SK-N-SH (cell line): ENCODE measurements at regions not wholly inside any gene's neighbourhood (a gene's known extent, or its start where the extent isn't known, plus 50 kb on each side); places are given as distances from the start of the nearest gene placed in this dataset.

Experiments
- CTCF ChIA-PET: fragments of 300-600, 350-600 bp; formaldehyde crosslinking; extraction: SDS; loops from one replicate; lab custom pipeline; 2021; lab: Yijun Ruan, JAX
- POLR2A ChIA-PET: fragments of 350-600 bp; sonication (Branson Sonifier 250); formaldehyde crosslinking; extraction: SDS; loops from one replicate; lab custom pipeline; 2020; ENCODE audit warnings: antibody characterized with exemption, inconsistent platforms; lab: Yijun Ruan, JAX
- DNase-seq: peaks from one replicate; pipeline ENCODE4 v3.0.0; 2012
- H2AFZ ChIP-seq: fragments of 200-600 bp; sonication (generic); 2 replicates; pipeline ENCODE4 v1.8.1; 2016; ENCODE audit warnings: antibody characterized with exemption, mild to moderate bottlenecking, low read depth
- H3F3A ChIP-seq: fragments of 200-600 bp; sonication (generic); replicated peaks from 2 replicates; pipeline ENCODE3; 2016; ENCODE audit warnings: antibody characterized with exemption, mild to moderate bottlenecking; ENCODE audit not compliant: insufficient read depth
- H3K27ac ChIP-seq, 2 experiments: fragments of 200-500 bp in 1 of 2; fragments of 200-600 bp in 1 of 2; sonication (Bioruptor generic) in 1 of 2; sonication (generic), shearing (Covaris generic) in 1 of 2; 2 replicates each; pipeline versions ENCODE4 v1.5.1 to v1.6.1; 2014 to 2016; ENCODE audit warnings: low read depth in 2 of 2, inconsistent platforms in 1 of 2, low read length in 1 of 2, mild to moderate bottlenecking in 1 of 2, mixed read lengths in 1 of 2
- H3K27me3 ChIP-seq: fragments of 200-600 bp; sonication (generic), shearing (Covaris generic); 2 replicates; pipeline ENCODE4 v1.6.1; 2016; ENCODE audit warnings: mixed run types; ENCODE audit not compliant: insufficient read depth
- H3K36me3 ChIP-seq, 2 experiments: fragments of 200-500 bp in 1 of 2; fragments of 200-600 bp in 1 of 2; sonication (Bioruptor generic) in 1 of 2; sonication (generic) in 1 of 2; replicated peaks in 1 of 2; 2 replicates each; pipeline versions ENCODE3 to v1.5.1; 2014 to 2016; ENCODE audit warnings: low read length in 1 of 2, mild to moderate bottlenecking in 1 of 2; ENCODE audit not compliant: insufficient read depth in 2 of 2, control insufficient read depth in 1 of 2
- H3K4me1 ChIP-seq, 2 experiments: fragments of 200-500 bp in 1 of 2; fragments of 200-600 bp in 1 of 2; sonication (Bioruptor generic) in 1 of 2; sonication (generic), shearing (Covaris generic) in 1 of 2; 2 replicates each; pipeline versions ENCODE4 v1.5.1 to v1.6.1; 2014 to 2016; ENCODE audit warnings: low read depth in 1 of 2, low read length in 1 of 2, mixed run types in 1 of 2; ENCODE audit not compliant: insufficient read depth in 2 of 2, control insufficient read depth in 1 of 2
- H3K4me2 ChIP-seq: fragments of 200-600 bp; sonication (generic), shearing (Covaris generic); 2 replicates; pipeline ENCODE4 v1.6.1; 2017; ENCODE audit warnings: mixed run types
- H3K4me3 ChIP-seq, 2 experiments: fragments of 200-500 bp in 1 of 2; fragments of 200-600 bp in 1 of 2; sonication (Bioruptor generic) in 1 of 2; sonication (generic), shearing (Covaris generic) in 1 of 2; 2 replicates each; pipeline versions ENCODE4 v1.5.1 to v1.8.1; 2014 to 2016; ENCODE audit warnings: low read depth in 2 of 2, inconsistent platforms in 1 of 2, low read length in 1 of 2, mild to moderate bottlenecking in 1 of 2, mixed read lengths in 1 of 2, moderate library complexity in 1 of 2
- H3K79me2 ChIP-seq: fragments of 200-600 bp; sonication (generic); 2 replicates; pipeline ENCODE4 v1.8.1; 2017; ENCODE audit warnings: mild to moderate bottlenecking; ENCODE audit not compliant: insufficient read depth
- H3K9ac ChIP-seq: fragments of 200-600 bp; sonication (generic); 2 replicates; pipeline ENCODE4 v1.6.1; 2017; ENCODE audit warnings: mixed run types
- H3K9me2 ChIP-seq: fragments of 200-600 bp; sonication (generic); 2 replicates; pipeline ENCODE4 v1.6.1; 2017; ENCODE audit warnings: mixed run types
- H3K9me3 ChIP-seq: fragments of 200-600 bp; sonication (generic); 2 replicates; pipeline ENCODE4 v1.6.1; 2017; ENCODE audit warnings: mixed run types, mild to moderate bottlenecking, moderate library complexity
- H4K20me1 ChIP-seq: fragments of 200-600 bp; sonication (generic); 2 replicates; pipeline ENCODE4 v1.6.1; 2017; ENCODE audit warnings: mild to moderate bottlenecking, mixed run types; ENCODE audit not compliant: insufficient read depth
- EP300 ChIP-seq, 2 experiments: IDR thresholded peaks; 2 replicates each; pipeline versions ENCODE4 v1.4.0 to v1.6.1; 2012; ENCODE audit warnings: borderline replicate concordance in 1 of 2, low read depth in 1 of 2, low read length in 1 of 2
- FOSL2 ChIP-seq: IDR thresholded peaks from 2 replicates; pipeline ENCODE4 v1.4.0; 2012; ENCODE audit warnings: low read depth, mild to moderate bottlenecking, moderate library complexity, borderline replicate concordance
- FOXJ3 ChIP-seq: sonication (generic); formaldehyde crosslinking; IDR thresholded peaks from 2 replicates; pipeline ENCODE4 v1.5.1; 2020; ENCODE audit warnings: mild to moderate bottlenecking, missing genetic modification reagents
- FOXM1 ChIP-seq: IDR thresholded peaks from 2 replicates; pipeline ENCODE4 v1.4.0; 2012; ENCODE audit warnings: low read depth, mild to moderate bottlenecking
- GABPA ChIP-seq: IDR thresholded peaks from 2 replicates; pipeline ENCODE4 v1.4.0; 2012; ENCODE audit warnings: low read depth, mild to moderate bottlenecking
- MXI1 ChIP-seq: IDR thresholded peaks from 2 replicates; pipeline ENCODE4 v1.6.1; 2012; ENCODE audit warnings: mild to moderate bottlenecking, low read depth, low read length, improper control_type of control experiment
- POLR2AphosphoS5 ChIP-seq: IDR thresholded peaks from 2 replicates; pipeline ENCODE4 v1.6.1; 2012; ENCODE audit warnings: low read depth, low read length
- RXRA ChIP-seq: IDR thresholded peaks from 2 replicates; pipeline ENCODE4 v1.4.0; 2012; ENCODE audit warnings: low read depth, mild to moderate bottlenecking, borderline replicate concordance
- SIN3A ChIP-seq: IDR thresholded peaks from 2 replicates; pipeline ENCODE4 v1.6.1; 2012; ENCODE audit warnings: low read depth, mild to moderate bottlenecking, low read length, moderate library complexity, borderline replicate concordance
- TAF1 ChIP-seq: IDR thresholded peaks from 2 replicates; pipeline ENCODE4 v1.6.1; 2012; ENCODE audit warnings: low read depth, mild to moderate bottlenecking, low read length, moderate library complexity, borderline replicate concordance
- TCF12 ChIP-seq: IDR thresholded peaks from 2 replicates; pipeline ENCODE4 v1.4.0; 2012
- YY1 ChIP-seq: IDR thresholded peaks from 2 replicates; pipeline ENCODE4 v1.4.0; 2012; ENCODE audit warnings: low read depth, mild to moderate bottlenecking
- WGBS: methylation state at CpG from one replicate; pipeline ENCODE4 v1.1.6; 2017; ENCODE audit warnings: low lambda C conversion rate; 5-methylcytosine and 5-hydroxymethylcytosine counted together
- TF ChIP-seq, protein P1 (sequence below): IDR thresholded peaks from 2 replicates; pipeline ENCODE4 v1.4.0; 2012; ENCODE audit warnings: low read depth, borderline replicate concordance
- TF ChIP-seq, protein P2 (sequence below): fragments of 150-350 bp; IDR thresholded peaks from 2 replicates; pipeline ENCODE4 v1.6.1; 2016; ENCODE audit warnings: mild to moderate bottlenecking, low read depth, low read length
- TF ChIP-seq, protein P3 (sequence below): fragments of 200-600 bp; sonication (generic); IDR thresholded peaks from 2 replicates; pipeline ENCODE4 v1.6.1; 2017; ENCODE audit warnings: antibody characterized with exemption, mild to moderate bottlenecking, moderate library complexity
- TF ChIP-seq, protein P4 (sequence below): IDR thresholded peaks from 2 replicates; pipeline ENCODE4 v1.4.0; 2012; ENCODE audit warnings: low read depth
- TF ChIP-seq, protein P5 (sequence below): IDR thresholded peaks from 2 replicates; pipeline ENCODE4 v1.6.1; 2012; ENCODE audit warnings: mild to moderate bottlenecking, low read depth, low read length, moderate library complexity
- TF ChIP-seq, protein P6 (sequence below): IDR thresholded peaks from 2 replicates; pipeline ENCODE4 v1.4.0; 2012; ENCODE audit warnings: low read depth, borderline replicate concordance

DNA sequence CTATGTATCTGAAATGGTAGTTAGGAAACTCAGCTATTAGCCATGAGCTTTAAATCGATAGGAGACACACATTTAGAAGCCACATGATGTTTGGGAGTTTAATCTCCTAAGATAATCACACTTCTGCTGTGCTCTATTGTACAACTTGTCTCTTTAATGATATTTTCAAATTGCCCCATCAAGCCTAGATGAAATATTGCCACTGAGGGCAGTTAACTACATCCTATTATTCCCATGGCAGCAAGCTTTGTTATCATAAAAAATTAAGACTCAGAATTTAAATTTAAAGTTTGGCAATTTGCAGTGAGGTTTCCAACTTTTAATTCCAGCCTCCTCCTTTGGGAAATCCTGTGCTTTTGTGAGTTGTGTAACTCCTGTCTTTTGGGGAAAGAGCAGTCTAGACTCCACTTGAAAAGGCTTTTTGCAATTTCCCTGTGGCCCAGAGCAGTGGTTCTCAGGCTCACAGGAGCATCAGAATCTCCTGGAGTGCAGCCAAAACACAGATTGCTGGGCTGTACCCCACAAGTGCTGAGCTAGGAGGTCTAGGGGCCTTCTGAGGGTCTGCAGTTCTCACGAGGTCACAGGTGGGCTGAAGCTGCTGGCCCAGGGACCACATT lies 792.4 kb downstream of the QKI start:
- ChIA-PET CTCF (interaction anchor here (1.3 kb wide), 1 partner anchor 721 kb away, joined by 3 read pairs; no protein-coding TSS in a partner anchor), POLR2A (no interaction called here)
- no peaks in the 10 kb centered on the region for H3K27me3 ChIP-seq
- H3K4me3 ChIP-seq: no peak overlapping the region
- no peaks in the 10 kb centered on the region for H3K9me3 ChIP-seq
- H3K4me1 ChIP-seq: no peaks in the 10 kb centered on the region
- H3K27ac ChIP-seq: no peak overlapping the region
- H3K79me2 ChIP-seq: no peaks in the 10 kb centered on the region
- H3K36me3 ChIP-seq: no peaks in the 10 kb centered on the region
- WGBS: 3% methylated on average over 2 of the region's 2 CpGs
- H4K20me1 ChIP-seq: no peaks in the 10 kb centered on the region
- no peak overlapping the region for H3K9ac ChIP-seq
- H3K9me2 ChIP-seq: no peaks in the 10 kb centered on the region
- no peak overlapping the region for H2AFZ ChIP-seq
- no peak for DNase-seq
- H3F3A ChIP-seq: no peaks in the 10 kb centered on the region
- TF ChIP-seq, protein P1, sequence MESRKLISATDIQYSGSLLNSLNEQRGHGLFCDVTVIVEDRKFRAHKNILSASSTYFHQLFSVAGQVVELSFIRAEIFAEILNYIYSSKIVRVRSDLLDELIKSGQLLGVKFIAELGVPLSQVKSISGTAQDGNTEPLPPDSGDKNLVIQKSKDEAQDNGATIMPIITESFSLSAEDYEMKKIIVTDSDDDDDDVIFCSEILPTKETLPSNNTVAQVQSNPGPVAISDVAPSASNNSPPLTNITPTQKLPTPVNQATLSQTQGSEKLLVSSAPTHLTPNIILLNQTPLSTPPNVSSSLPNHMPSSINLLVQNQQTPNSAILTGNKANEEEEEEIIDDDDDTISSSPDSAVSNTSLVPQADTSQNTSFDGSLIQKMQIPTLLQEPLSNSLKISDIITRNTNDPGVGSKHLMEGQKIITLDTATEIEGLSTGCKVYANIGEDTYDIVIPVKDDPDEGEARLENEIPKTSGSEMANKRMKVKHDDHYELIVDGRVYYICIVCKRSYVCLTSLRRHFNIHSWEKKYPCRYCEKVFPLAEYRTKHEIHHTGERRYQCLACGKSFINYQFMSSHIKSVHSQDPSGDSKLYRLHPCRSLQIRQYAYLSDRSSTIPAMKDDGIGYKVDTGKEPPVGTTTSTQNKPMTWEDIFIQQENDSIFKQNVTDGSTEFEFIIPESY: no peak
- TF ChIP-seq FOSL2 (no peak), EP300 (IDR thresholded peaks at IDR 0.05; ENCODE audit: borderline replicate concordance in 1 of 2, low read depth in 1 of 2, low read length in 1 of 2) (no peak), FOXJ3 (no peak), TCF12 (no peak), FOXM1 (no peak)
- TF ChIP-seq, protein P2, sequence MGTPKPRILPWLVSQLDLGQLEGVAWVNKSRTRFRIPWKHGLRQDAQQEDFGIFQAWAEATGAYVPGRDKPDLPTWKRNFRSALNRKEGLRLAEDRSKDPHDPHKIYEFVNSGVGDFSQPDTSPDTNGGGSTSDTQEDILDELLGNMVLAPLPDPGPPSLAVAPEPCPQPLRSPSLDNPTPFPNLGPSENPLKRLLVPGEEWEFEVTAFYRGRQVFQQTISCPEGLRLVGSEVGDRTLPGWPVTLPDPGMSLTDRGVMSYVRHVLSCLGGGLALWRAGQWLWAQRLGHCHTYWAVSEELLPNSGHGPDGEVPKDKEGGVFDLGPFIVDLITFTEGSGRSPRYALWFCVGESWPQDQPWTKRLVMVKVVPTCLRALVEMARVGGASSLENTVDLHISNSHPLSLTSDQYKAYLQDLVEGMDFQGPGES: no peak
- no peak overlapping the region for H3K4me2 ChIP-seq

DNA sequence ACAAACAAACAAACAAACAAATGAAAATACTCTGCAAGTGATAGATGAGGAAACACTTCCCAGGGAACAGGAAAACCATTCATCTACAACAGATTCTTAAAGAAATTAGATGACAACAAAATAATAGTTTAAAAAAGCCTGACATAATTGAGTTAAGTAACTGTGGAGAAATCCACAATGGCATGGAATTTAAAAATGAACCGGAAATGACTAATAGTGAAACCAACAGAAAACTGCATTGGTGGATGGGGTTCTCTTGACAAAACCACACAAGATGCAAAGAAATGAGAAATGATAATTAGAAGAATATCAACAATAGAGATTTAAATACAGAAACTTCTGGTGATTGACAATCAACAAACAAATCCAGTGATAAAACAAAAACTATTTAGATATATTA lies 785.6 kb downstream of the QKI start:
- no peaks in the 10 kb centered on the region for H3K27me3 ChIP-seq
- no peaks in the 10 kb centered on the region for H3K9me3 ChIP-seq
- no peak for DNase-seq
- no peaks in the 10 kb centered on the region for H4K20me1 ChIP-seq
- H3K4me2 ChIP-seq: no peak overlapping the region
- H3F3A ChIP-seq: no peaks in the 10 kb centered on the region
- H3K4me1 ChIP-seq: no peaks in the 10 kb centered on the region; a peak in 1 of 4 replicates
- no peaks in the 10 kb centered on the region for H3K9me2 ChIP-seq
- WGBS: 43% methylated on average over 1 of the region's 1 CpG
- H3K27ac ChIP-seq: no peak overlapping the region
- no peak overlapping the region for H3K9ac ChIP-seq
- ChIA-PET POLR2A (no interaction called here), CTCF (interaction anchor here (1.0 kb wide), 1 partner anchor 13 kb away, joined by 3 read pairs; no protein-coding TSS in a partner anchor)
- no peaks in the 10 kb centered on the region for H3K79me2 ChIP-seq
- H3K4me3 ChIP-seq: no peak overlapping the region
- no peaks in the 10 kb centered on the region for H3K36me3 ChIP-seq
- H2AFZ ChIP-seq: no peak overlapping the region
- TF ChIP-seq SIN3A (no peak), RXRA (no peak), FOXM1 (no peak), MXI1 (no peak), GABPA (no peak), FOSL2 (no peak), TAF1 (no peak), TCF12 (no peak), YY1 (no peak), POLR2AphosphoS5 (no peak)
- TF ChIP-seq, protein P3, sequence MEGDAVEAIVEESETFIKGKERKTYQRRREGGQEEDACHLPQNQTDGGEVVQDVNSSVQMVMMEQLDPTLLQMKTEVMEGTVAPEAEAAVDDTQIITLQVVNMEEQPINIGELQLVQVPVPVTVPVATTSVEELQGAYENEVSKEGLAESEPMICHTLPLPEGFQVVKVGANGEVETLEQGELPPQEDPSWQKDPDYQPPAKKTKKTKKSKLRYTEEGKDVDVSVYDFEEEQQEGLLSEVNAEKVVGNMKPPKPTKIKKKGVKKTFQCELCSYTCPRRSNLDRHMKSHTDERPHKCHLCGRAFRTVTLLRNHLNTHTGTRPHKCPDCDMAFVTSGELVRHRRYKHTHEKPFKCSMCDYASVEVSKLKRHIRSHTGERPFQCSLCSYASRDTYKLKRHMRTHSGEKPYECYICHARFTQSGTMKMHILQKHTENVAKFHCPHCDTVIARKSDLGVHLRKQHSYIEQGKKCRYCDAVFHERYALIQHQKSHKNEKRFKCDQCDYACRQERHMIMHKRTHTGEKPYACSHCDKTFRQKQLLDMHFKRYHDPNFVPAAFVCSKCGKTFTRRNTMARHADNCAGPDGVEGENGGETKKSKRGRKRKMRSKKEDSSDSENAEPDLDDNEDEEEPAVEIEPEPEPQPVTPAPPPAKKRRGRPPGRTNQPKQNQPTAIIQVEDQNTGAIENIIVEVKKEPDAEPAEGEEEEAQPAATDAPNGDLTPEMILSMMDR: no peak
- TF ChIP-seq, protein P4, sequence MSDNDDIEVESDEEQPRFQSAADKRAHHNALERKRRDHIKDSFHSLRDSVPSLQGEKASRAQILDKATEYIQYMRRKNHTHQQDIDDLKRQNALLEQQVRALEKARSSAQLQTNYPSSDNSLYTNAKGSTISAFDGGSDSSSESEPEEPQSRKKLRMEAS: no peak
- TF ChIP-seq, protein P5, sequence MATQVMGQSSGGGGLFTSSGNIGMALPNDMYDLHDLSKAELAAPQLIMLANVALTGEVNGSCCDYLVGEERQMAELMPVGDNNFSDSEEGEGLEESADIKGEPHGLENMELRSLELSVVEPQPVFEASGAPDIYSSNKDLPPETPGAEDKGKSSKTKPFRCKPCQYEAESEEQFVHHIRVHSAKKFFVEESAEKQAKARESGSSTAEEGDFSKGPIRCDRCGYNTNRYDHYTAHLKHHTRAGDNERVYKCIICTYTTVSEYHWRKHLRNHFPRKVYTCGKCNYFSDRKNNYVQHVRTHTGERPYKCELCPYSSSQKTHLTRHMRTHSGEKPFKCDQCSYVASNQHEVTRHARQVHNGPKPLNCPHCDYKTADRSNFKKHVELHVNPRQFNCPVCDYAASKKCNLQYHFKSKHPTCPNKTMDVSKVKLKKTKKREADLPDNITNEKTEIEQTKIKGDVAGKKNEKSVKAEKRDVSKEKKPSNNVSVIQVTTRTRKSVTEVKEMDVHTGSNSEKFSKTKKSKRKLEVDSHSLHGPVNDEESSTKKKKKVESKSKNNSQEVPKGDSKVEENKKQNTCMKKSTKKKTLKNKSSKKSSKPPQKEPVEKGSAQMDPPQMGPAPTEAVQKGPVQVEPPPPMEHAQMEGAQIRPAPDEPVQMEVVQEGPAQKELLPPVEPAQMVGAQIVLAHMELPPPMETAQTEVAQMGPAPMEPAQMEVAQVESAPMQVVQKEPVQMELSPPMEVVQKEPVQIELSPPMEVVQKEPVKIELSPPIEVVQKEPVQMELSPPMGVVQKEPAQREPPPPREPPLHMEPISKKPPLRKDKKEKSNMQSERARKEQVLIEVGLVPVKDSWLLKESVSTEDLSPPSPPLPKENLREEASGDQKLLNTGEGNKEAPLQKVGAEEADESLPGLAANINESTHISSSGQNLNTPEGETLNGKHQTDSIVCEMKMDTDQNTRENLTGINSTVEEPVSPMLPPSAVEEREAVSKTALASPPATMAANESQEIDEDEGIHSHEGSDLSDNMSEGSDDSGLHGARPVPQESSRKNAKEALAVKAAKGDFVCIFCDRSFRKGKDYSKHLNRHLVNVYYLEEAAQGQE: no peak
- TF ChIP-seq, protein P6, sequence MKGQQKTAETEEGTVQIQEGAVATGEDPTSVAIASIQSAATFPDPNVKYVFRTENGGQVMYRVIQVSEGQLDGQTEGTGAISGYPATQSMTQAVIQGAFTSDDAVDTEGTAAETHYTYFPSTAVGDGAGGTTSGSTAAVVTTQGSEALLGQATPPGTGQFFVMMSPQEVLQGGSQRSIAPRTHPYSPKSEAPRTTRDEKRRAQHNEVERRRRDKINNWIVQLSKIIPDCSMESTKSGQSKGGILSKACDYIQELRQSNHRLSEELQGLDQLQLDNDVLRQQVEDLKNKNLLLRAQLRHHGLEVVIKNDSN: no peak
